ENCODE measurements at regions not wholly inside any gene's neighbourhood (a gene's known extent, or its start where the extent isn't known, plus 50 kb on each side); places are given as distances from the start of the nearest gene placed in this dataset.

GRCh38 chr2:19687017-19687659, 214.6 kb downstream of the TTC32 start:
- TF ChIP-seq POLR2A (IDR thresholded peaks at IDR 0.05), result no peak
- no peak for TF ChIP-seq CTCF (IDR thresholded peaks at IDR 0.05)
- no peaks in the 10 kb centered on the region for H3K27me3 ChIP-seq
- no peak overlapping the region for H3K4me3 ChIP-seq (replicated peaks in 1 of 3)
- no peaks in the 10 kb centered on the region for H3K36me3 ChIP-seq
- no peak for DNase-seq
- H3K9me3 ChIP-seq, result no peaks in the 10 kb centered on the region
- intact Hi-C loops (cut with DNase I), result no loop called here
- H3K4me1 ChIP-seq, result no peaks in the 10 kb centered on the region
- whole genome bisulfite sequencing, 2 donors, result 68 to 83% methylated on average over 2 of the region's 2 CpGs
- no peak overlapping the region for H3K27ac ChIP-seq

GRCh38 chr2:19686439-19686838, 215.3 kb downstream of the TTC32 start:
- no peaks in the 10 kb centered on the region for H3K4me1 ChIP-seq
- 50% methylated on average over 3 of the region's 3 CpGs for WGBS, 2 donors
- H3K4me3 ChIP-seq (replicated peaks in 1 of 3), result no peak overlapping the region
- no peak overlapping the region for H3K27ac ChIP-seq
- DNase-seq, result no peak
- H3K9me3 ChIP-seq, result no peaks in the 10 kb centered on the region
- no peaks in the 10 kb centered on the region for H3K36me3 ChIP-seq
- intact Hi-C loops (cut with DNase I), result no loop called here
- no peaks in the 10 kb centered on the region for H3K27me3 ChIP-seq
- no peak for TF ChIP-seq POLR2A (IDR thresholded peaks at IDR 0.05)
- TF ChIP-seq CTCF (IDR thresholded peaks at IDR 0.05), result no peak

GRCh38 chr2:19685731-19686130, 216.1 kb downstream of the TTC32 start:
- Histone ChIP-seq H3K36me3 (no peaks in the 10 kb centered on the region), H3K9me3 (no peaks in the 10 kb centered on the region), H3K4me3 (replicated peaks in 1 of 3) (no peak overlapping the region), H3K4me1 (no peaks in the 10 kb centered on the region), H3K27me3 (no peaks in the 10 kb centered on the region), H3K27ac (no peak overlapping the region)
- no peak for DNase-seq
- TF ChIP-seq POLR2A (IDR thresholded peaks at IDR 0.05) (no peak), CTCF (IDR thresholded peaks at IDR 0.05) (no peak)
- 92 to 100% methylated on average over 1 of the region's 1 CpG for WGBS, 2 donors
- intact Hi-C loops (cut with DNase I), result no loop called here

- H3K4me1 ChIP-seq, result no peaks in the 10 kb centered on the region
- intact Hi-C loops (cut with DNase I), result no loop called here
- no peaks in the 10 kb centered on the region for H3K27me3 ChIP-seq
- H3K4me3 ChIP-seq (replicated peaks in 1 of 3), result no peak overlapping the region
- TF ChIP-seq CTCF (IDR thresholded peaks at IDR 0.05) (no peak), POLR2A (IDR thresholded peaks at IDR 0.05) (no peak)
- 92 to 93% methylated on average over 7 of the region's 7 CpGs for WGBS, 2 donors
- no peak overlapping the region for H3K27ac ChIP-seq
- DNase-seq, result no peak
- no peaks in the 10 kb centered on the region for H3K36me3 ChIP-seq
- H3K9me3 ChIP-seq, result no peaks in the 10 kb centered on the region
Measured at GRCh38 chr2:19684516-19684915, 217.3 kb downstream of the TTC32 start.

- DNase-seq, result no peak
- no peak for TF ChIP-seq CTCF (IDR thresholded peaks at IDR 0.05)
- TF ChIP-seq POLR2A (IDR thresholded peaks at IDR 0.05), result no peak
- Histone ChIP-seq H3K36me3 (no peaks in the 10 kb centered on the region), H3K4me1 (no peaks in the 10 kb centered on the region), H3K27ac (no peak overlapping the region), H3K27me3 (no peaks in the 10 kb centered on the region), H3K9me3 (no peaks in the 10 kb centered on the region), H3K4me3 (replicated peaks in 1 of 3) (no peak overlapping the region)
- intact Hi-C loops (cut with DNase I), result no loop called here
Measured at GRCh38 chr2:19683556-19683955, 218.2 kb downstream of the TTC32 start.
